Nephron progenitor cell (in vitro differentiated cells): ENCODE measurements at regions not wholly inside any gene's neighbourhood (a gene's known extent, or its start where the extent isn't known, plus 50 kb on each side); places are given as distances from the start of the nearest gene placed in this dataset.

Source experiments
- DNase-seq: peaks from one replicate; pipeline ENCODE4 v3.0.0; 2021
- H3K27ac Mint-ChIP-seq: 2 replicates; pipeline ENCODE4 v1.8.0; 2021; ENCODE audit warnings: mild to moderate bottlenecking, moderate library complexity, mixed read lengths
- H3K27me3 Mint-ChIP-seq: 2 replicates; pipeline ENCODE4 v1.8.0; 2021; ENCODE audit warnings: mild to moderate bottlenecking, low read depth, mixed read lengths; ENCODE audit not compliant: poor library complexity
- H3K36me3 Mint-ChIP-seq: 2 replicates; pipeline ENCODE4 v1.8.0; 2021; ENCODE audit warnings: low read depth, mixed read lengths
- H3K4me1 Mint-ChIP-seq: 2 replicates; pipeline ENCODE4 v1.8.0; 2021; ENCODE audit warnings: mixed read lengths
- H3K4me3 Mint-ChIP-seq: 2 replicates; pipeline ENCODE4 v1.8.0; 2021; ENCODE audit warnings: mild to moderate bottlenecking, moderate library complexity, mixed read lengths
- H3K9me3 Mint-ChIP-seq: 2 replicates; pipeline ENCODE4 v1.8.0; 2021; ENCODE audit warnings: mild to moderate bottlenecking, moderate library complexity, mixed read lengths
- CTCF ChIP-seq: fragments of 200-600 bp; sonication (generic); IDR thresholded peaks from 2 replicates; pipeline ENCODE4 v1.5.0; 2021; ENCODE audit warnings: antibody characterized with exemption

- no peak overlapping the region for H3K27ac Mint-ChIP-seq
- peaks cover 9% of the 10 kb centered on the region for H3K9me3 Mint-ChIP-seq
- H3K27me3 Mint-ChIP-seq, result no peaks in the 10 kb centered on the region
- H3K4me1 Mint-ChIP-seq, result peaks cover under 1% of the 10 kb centered on the region
- H3K4me3 Mint-ChIP-seq, result no peak overlapping the region
- H3K36me3 Mint-ChIP-seq, result no peaks in the 10 kb centered on the region
- no peak for TF ChIP-seq CTCF
- DNase-seq, result no peak
Measured at GRCh38 chr9:103242486-103242885, 247.4 kb downstream of the CYLC2 start.

- Mint-ChIP-seq H3K4me3 (no peak overlapping the region), H3K27me3 (no peaks in the 10 kb centered on the region)
Measured at GRCh38 chr9:103243553-103243952, 248.4 kb downstream of the CYLC2 start.

GRCh38 chr9:103245369-103245768 is 250.2 kb downstream of the CYLC2 start:
- no peak for DNase-seq
- Mint-ChIP-seq H3K27ac (no peak overlapping the region), H3K27me3 (no peaks in the 10 kb centered on the region), H3K36me3 (no peaks in the 10 kb centered on the region), H3K9me3 (no peaks in the 10 kb centered on the region), H3K4me1 (no peaks in the 10 kb centered on the region), H3K4me3 (no peak overlapping the region)
- no peak for TF ChIP-seq CTCF

More at GRCh38 chr9:103243553-103243952, 248.4 kb downstream of the CYLC2 start:
- Mint-ChIP-seq H3K27ac (no peak overlapping the region), H3K4me1 (no peaks in the 10 kb centered on the region), H3K36me3 (no peaks in the 10 kb centered on the region), H3K9me3 (peaks cover 9% of the 10 kb centered on the region)
- no peak for DNase-seq
- no peak for TF ChIP-seq CTCF

GRCh38 chr9:103261951-103262350 is 266.8 kb downstream of the CYLC2 start:
- Mint-ChIP-seq H3K36me3 (no peaks in the 10 kb centered on the region), H3K27ac (no peak overlapping the region)
- no peak for DNase-seq

DNA sequence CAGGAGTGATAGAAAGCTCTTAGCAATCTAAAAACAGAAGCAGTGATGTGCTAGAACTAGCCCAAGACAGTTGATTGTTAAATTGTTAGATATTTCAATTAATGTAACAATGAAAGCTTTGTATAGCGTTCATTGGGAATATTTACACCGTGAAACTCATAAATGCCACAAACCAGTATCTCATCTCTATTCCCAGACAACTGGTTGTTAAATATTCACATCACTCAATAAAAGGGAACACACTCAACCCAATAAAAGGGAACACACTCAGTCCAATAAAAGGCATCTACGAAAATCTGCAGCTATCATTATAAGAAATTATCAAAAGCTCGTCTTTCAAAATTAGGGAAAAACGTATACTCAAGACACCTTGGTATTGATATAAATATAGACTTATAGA is 270.9 kb downstream of the CYLC2 start:
- TF ChIP-seq CTCF, result no peak
- no peaks in the 10 kb centered on the region for H3K4me1 Mint-ChIP-seq
- H3K4me3 Mint-ChIP-seq, result no peak overlapping the region
- H3K27me3 Mint-ChIP-seq, result no peaks in the 10 kb centered on the region
- H3K9me3 Mint-ChIP-seq, result no peaks in the 10 kb centered on the region
- no peak for DNase-seq
- H3K36me3 Mint-ChIP-seq, result no peaks in the 10 kb centered on the region
- H3K27ac Mint-ChIP-seq, result no peak overlapping the region

More at GRCh38 chr9:103261951-103262350, 266.8 kb downstream of the CYLC2 start:
- Mint-ChIP-seq H3K4me3 (no peak overlapping the region), H3K4me1 (no peaks in the 10 kb centered on the region), H3K27me3 (peaks cover 2% of the 10 kb centered on the region), H3K9me3 (peaks cover 6% of the 10 kb centered on the region)
- no peak for TF ChIP-seq CTCF

- Mint-ChIP-seq H3K4me1 (no peaks in the 10 kb centered on the region), H3K27me3 (no peaks in the 10 kb centered on the region), H3K36me3 (no peaks in the 10 kb centered on the region), H3K4me3 (no peak overlapping the region), H3K27ac (no peak overlapping the region), H3K9me3 (no peaks in the 10 kb centered on the region)
- TF ChIP-seq CTCF, result no peak
- DNase-seq, result no peak
Measured at GRCh38 chr9:103277240-103277639, 282.1 kb downstream of the CYLC2 start.
